Heart left ventricle (tissue), 13 donors: ENCODE measurements at regions not wholly inside any gene's neighbourhood (a gene's known extent, or its start where the extent isn't known, plus 50 kb on each side); places are given as distances from the start of the nearest gene placed in this dataset.
A peak's percentile ranks its signal among the peaks of the same experiment; 100 is the strongest.

Experiments used
- POLR2A ChIP-seq, 2 donors: fragments of 450-650 bp; IDR thresholded peaks; one replicate each; pipeline ENCODE4 v1.6.1; 2017; ENCODE audit warnings: antibody characterized with exemption in 2 of 2, mild to moderate bottlenecking in 2 of 2, moderate library complexity in 2 of 2
- TF ChIP-seq, protein P1 (sequence below), 12 donors: fragments of 200-600 bp; sonication (generic) in 4 of 12; IDR thresholded peaks; one replicate each; pipeline versions ENCODE4 v1.5.0 to v1.8.0; 2018 to 2022; ENCODE audit warnings: antibody characterized with exemption in 12 of 12, mild to moderate bottlenecking in 5 of 12
- donor health status: ischemic (EF 13 %, LVEDD 7.1; RV severe dilation, severe dysfunction).
- donor health status: DM: no; HTN: yes; CAD: no.
- donor health status: DM: no; HTN: no; CAD: no.
- donor health status: ischemic (EF 25% LVEDD 6.9; RV normal size, moderate dysfunction).
- donor health status: ischemic (EF 25% LVEDD 5.7; RV mildly dilated, moderate dysfunction).
- donor health status: ischemic (EF 35%, LVEDD 5.7; RV mildly dilated, moderate dysfunction).
- donor health status: nonischemic (EF 11% LVEDD 7.7; RV severe dilation, severe dysfunction).
- donor health status: DM: yes; HTN: yes; CAD: no.
- donor health status: PGD.
- donor health status: ischemic (EF 29% LVEDD 5.4; RV normal size, mild dysfunction).
- donor health status: nonischemic (EF 23%, LVEDD 6.1; RV moderate dilation, normal function).

DNA sequence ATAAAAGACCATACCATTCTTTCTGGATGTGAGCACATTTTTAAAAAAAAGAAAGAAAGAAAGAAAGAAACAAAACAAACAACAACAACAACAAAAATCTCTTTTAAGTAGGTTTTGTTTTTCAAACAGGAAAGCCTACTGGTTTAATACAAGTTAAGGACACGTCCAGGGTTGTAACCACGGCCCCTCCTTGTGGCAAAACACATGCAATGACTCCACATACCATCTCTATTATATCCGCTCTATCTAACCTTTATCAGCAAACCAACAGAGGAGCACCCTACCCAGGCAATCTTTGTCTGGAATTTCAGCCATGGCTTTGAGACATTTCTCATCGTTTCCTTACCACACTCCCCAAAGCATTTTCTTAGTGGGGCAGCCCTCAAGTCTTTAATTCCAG is 360.5 kb upstream of the TMPO start:
- TF ChIP-seq, protein P1, sequence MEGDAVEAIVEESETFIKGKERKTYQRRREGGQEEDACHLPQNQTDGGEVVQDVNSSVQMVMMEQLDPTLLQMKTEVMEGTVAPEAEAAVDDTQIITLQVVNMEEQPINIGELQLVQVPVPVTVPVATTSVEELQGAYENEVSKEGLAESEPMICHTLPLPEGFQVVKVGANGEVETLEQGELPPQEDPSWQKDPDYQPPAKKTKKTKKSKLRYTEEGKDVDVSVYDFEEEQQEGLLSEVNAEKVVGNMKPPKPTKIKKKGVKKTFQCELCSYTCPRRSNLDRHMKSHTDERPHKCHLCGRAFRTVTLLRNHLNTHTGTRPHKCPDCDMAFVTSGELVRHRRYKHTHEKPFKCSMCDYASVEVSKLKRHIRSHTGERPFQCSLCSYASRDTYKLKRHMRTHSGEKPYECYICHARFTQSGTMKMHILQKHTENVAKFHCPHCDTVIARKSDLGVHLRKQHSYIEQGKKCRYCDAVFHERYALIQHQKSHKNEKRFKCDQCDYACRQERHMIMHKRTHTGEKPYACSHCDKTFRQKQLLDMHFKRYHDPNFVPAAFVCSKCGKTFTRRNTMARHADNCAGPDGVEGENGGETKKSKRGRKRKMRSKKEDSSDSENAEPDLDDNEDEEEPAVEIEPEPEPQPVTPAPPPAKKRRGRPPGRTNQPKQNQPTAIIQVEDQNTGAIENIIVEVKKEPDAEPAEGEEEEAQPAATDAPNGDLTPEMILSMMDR (IDR thresholded peaks at IDR 0.05) = peak; percentile 8 to 61 (median 40)
- no peak for TF ChIP-seq POLR2A (IDR thresholded peaks at IDR 0.05)
